GM13976 (cell line): ENCODE measurements at regions not wholly inside any gene's neighbourhood (a gene's known extent, or its start where the extent isn't known, plus 50 kb on each side); places are given as distances from the start of the nearest gene placed in this dataset.

Experiments
- DNase-seq: peaks from one replicate; pipeline ENCODE4 v3.0.0; 2012; ENCODE audit warnings: low spot score
- in situ Hi-C: fragments of 300-500 bp; cut with MboI; formaldehyde crosslinking; loops from one replicate; pipeline ENCODE4 v1.12.0; 2022; ENCODE audit warnings: low sequenced_read_pairs, mixed read lengths, inconsistent platforms; ENCODE audit not compliant: unreplicated experiment
- TF ChIP-seq, protein P1 (sequence below): IDR thresholded peaks from 2 replicates; pipeline ENCODE4 v1.5.1; 2012; ENCODE audit warnings: borderline replicate concordance, mild to moderate bottlenecking; ENCODE audit not compliant: insufficient read depth; ENCODE audit errors: extremely low read depth, missing control alignments, control extremely low read depth

DNA sequence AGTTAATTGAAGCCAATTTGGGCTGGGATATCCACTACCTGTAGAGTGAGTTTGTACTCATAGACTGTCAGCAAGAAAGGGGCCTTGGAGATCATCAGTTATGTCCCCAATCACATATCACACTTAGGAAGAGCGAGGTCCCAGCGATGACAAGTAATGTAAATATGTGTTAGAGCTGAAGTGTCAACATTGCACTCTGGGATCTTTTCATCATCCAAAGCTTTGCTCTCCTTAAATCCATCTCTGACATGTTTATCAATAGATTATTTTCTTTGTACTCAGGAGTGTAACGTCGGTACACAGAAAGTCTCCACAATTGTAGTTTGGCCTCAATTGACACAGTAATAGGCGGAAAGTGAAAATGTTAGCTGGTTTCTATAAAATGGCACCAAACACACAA, 113.7 kb upstream of the TPRG1 start:
- in situ Hi-C loops: no loop called here
- DNase-seq: no peak
- TF ChIP-seq, protein P1, sequence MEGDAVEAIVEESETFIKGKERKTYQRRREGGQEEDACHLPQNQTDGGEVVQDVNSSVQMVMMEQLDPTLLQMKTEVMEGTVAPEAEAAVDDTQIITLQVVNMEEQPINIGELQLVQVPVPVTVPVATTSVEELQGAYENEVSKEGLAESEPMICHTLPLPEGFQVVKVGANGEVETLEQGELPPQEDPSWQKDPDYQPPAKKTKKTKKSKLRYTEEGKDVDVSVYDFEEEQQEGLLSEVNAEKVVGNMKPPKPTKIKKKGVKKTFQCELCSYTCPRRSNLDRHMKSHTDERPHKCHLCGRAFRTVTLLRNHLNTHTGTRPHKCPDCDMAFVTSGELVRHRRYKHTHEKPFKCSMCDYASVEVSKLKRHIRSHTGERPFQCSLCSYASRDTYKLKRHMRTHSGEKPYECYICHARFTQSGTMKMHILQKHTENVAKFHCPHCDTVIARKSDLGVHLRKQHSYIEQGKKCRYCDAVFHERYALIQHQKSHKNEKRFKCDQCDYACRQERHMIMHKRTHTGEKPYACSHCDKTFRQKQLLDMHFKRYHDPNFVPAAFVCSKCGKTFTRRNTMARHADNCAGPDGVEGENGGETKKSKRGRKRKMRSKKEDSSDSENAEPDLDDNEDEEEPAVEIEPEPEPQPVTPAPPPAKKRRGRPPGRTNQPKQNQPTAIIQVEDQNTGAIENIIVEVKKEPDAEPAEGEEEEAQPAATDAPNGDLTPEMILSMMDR: no peak

DNA sequence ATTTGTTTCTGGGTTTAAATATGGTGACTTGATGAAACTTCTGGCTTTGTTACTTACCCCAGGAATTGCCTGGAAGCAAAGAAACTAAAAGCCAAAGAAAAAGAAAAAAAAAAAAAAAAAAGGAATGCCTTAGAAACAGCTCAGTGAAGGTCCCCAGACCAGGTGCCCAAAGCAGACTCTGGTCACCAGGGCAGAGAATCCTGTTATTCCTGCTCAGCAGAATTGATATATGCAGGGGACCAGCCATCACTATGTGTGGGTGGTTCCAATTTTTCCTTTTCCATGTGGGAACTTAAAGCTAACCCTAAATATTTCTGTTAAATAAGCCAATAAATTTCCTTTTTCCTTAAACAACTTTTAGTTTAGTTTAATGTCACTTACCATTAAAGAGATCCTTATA, 100.8 kb upstream of the TPRG1 start:
- DNase-seq: no peak
- in situ Hi-C loops: no loop called here
- TF ChIP-seq, protein P1: no peak

DNA sequence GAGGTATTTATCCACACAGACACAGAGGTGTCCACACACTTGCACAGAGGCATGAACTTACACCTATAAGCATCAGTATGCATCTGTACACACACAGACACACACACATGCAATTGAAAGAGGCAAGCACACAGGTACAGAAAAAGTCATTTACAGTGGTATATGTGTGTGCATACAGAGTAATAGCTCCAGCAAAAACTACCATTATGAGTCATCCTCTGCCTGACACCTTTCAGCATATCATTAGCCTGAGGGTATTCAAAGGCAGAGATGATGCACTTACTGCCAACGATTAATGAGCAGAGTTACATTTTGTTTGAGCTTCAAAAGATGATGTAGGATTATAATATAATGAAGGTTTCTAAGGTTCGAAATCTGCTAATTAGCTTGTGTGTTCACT, 100.3 kb upstream of the TPRG1 start:
- in situ Hi-C loops: no loop called here
- TF ChIP-seq, protein P1: no peak
- no peak for DNase-seq

DNA sequence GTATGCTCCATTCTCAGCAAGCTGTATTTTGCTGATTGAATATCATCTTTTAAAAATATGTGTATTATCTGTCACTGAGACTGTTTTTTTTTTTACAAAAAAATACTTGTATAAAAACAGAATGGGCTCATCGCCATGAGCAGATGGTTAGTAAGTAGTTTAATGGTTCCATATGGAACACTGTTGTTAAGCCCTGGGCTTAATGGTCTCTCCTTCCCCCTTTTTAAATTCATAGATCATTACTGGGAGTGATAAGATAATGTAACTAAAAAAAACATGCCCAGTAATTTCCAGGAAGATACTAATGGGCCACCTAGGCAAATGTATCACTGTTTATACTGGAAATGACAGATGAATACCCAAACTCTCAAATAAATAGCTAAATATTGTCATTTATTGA, 95.3 kb upstream of the TPRG1 start:
- DNase-seq: no peak
- in situ Hi-C loops: no loop called here

DNA sequence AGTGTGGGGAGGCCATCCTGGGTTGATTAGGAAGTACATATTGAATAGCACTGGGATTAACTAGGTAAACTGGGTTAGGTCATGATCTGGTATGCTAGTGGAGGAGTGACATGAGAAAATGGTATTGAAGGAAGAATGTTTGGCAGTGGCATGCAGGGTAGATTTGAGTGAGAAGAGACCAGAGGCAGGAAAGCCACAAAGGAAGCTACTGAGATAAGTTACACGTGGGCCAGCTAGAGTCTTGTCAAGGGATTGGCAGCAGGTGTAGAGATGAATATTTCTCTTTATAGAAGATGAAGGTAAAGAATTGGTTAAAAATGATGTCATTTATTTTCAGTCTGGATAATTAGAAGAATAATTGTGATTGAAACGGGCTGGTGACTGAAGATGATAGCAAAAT, 91.0 kb upstream of the TPRG1 start:
- TF ChIP-seq, protein P1: no peak
- DNase-seq: no peak
- in situ Hi-C loops: no loop called here

More for the DNA sequence above, 95.3 kb upstream of the TPRG1 start:
- TF ChIP-seq, protein P1: no peak

DNA sequence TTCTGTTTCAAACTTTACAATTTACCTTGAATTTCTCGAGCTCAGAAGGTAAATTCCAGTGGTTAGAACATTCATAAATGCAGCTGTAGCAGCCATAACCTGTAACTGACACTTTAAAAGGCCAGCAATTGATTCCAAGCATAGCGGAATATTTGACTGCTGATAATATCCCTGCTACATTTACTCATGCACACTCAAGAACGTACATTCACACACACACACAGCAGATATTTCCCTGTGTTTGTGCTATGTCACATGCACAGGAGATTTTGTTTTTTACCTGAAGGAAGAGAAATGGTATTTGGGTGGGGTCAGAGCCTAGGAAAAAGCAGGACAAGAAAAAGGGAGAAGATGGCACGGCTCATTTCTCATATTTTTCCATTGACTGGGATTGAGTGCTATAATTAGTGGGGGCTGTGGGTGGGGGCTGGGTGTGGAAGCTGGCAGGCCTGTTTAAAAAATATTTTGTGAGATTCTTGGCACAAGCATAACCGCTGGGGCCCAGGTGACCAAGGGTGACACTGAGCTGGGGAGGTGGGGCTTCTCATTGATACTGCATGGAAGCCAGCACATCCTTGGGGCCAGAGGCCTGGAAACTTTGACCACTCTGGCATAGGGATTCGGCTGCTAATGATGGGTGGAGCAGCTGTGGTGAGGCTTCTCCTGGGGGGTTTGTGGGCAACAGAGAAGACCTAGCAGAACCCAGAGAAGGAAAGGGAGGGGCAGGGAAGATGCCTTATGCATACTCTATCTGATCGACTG, 88.9 kb upstream of the TPRG1 start:
- TF ChIP-seq, protein P1: no peak
- no peak for DNase-seq
- in situ Hi-C loops: no loop called here
